Smooth muscle cell (in vitro differentiated cells): ENCODE measurements at regions not wholly inside any gene's neighbourhood (a gene's known extent, or its start where the extent isn't known, plus 50 kb on each side); places are given as distances from the start of the nearest gene placed in this dataset.

Experiments used
- DNase-seq: peaks from one replicate; lab custom pipeline; 2025; ENCODE audit not compliant: unreplicated experiment; lab: John Stamatoyannopoulos, UW
- H2AFZ ChIP-seq: fragments of 200-600 bp; sonication (generic); 2 replicates; pipeline ENCODE4 v1.6.0; 2016; ENCODE audit warnings: antibody characterized with exemption, low read depth, mild to moderate bottlenecking
- H3F3A ChIP-seq: fragments of 200-600 bp; sonication (generic); 2 replicates; pipeline ENCODE4 v1.6.0; 2017; ENCODE audit warnings: antibody characterized with exemption, low read depth
- H3K27ac ChIP-seq: fragments of 200-600 bp; sonication (generic); 2 replicates; pipeline ENCODE4 v1.5.1; 2016; ENCODE audit warnings: low read depth, mild to moderate bottlenecking
- H3K27me3 ChIP-seq: fragments of 200-600 bp; sonication (generic); 2 replicates; pipeline ENCODE4 v1.6.1; 2016; ENCODE audit warnings: low read depth, mild to moderate bottlenecking
- H3K36me3 ChIP-seq: fragments of 200-600 bp; sonication (generic); 2 replicates; pipeline ENCODE4 v1.5.1; 2016; ENCODE audit warnings: low read depth
- H3K4me1 ChIP-seq: fragments of 200-600 bp; sonication (generic); 2 replicates; pipeline ENCODE4 v1.5.1; 2016; ENCODE audit warnings: low read depth
- H3K4me2 ChIP-seq: fragments of 200-600 bp; sonication (generic); 2 replicates; pipeline ENCODE4 v1.6.0; 2016; ENCODE audit warnings: mild to moderate bottlenecking
- H3K4me3 ChIP-seq: fragments of 200-600 bp; sonication (generic); 2 replicates; pipeline ENCODE4 v1.5.1; 2016; ENCODE audit warnings: mild to moderate bottlenecking
- H3K79me2 ChIP-seq: fragments of 200-600 bp; sonication (generic); 2 replicates; pipeline ENCODE4 v1.6.0; 2016; ENCODE audit warnings: low read depth, mild to moderate bottlenecking
- H3K9ac ChIP-seq: fragments of 200-600 bp; sonication (generic); 2 replicates; pipeline ENCODE4 v1.6.0; 2016; ENCODE audit warnings: low read depth
- H3K9me3 ChIP-seq: fragments of 200-600 bp; sonication (generic); replicated peaks from 2 replicates; pipeline ENCODE4 v1.5.1; 2016; ENCODE audit warnings: low read depth
- H4K20me1 ChIP-seq: fragments of 200-600 bp; sonication (generic); 2 replicates; pipeline ENCODE4 v1.6.0; 2016; ENCODE audit warnings: low read depth
- CTCF ChIP-seq: fragments of 200-600 bp; sonication (generic); IDR thresholded peaks from 2 replicates; pipeline ENCODE4 v1.5.1; 2017; ENCODE audit warnings: borderline replicate concordance, mild to moderate bottlenecking, antibody characterized with exemption; ENCODE audit not compliant: insufficient read depth, poor library complexity, severe bottlenecking
- WGBS: methylation state at CpG from one replicate; pipeline ENCODE4 v1.1.7; 2016; ENCODE audit warnings: low lambda C conversion rate; 5-methylcytosine and 5-hydroxymethylcytosine counted together

- TF ChIP-seq CTCF: no peak
- WGBS: 64% methylated on average over 2 of the region's 2 CpGs
These were observed 203.8 kb upstream of the HES1 start for GRCh38 chr3:193932136-193932535.

DNA sequence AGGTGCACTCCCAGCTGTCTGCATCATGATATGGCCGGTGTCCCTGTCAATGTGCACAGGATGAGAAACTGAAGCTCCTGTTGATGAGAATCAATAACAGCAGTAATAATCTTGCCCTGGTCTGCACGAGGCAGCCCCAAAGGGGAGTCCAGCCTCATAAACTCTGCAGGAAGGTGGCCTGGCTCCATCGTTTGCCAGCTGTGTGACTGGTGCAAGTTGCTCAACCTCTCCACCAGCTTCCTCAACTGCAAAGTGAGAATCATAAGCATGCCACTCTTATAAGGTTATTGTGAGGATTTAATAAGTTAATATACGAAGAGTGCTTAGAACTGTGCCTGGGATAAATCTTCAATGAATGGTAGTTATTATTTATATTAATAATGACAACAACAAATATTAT is 203.4 kb upstream of the HES1 start:
- no peaks in the 10 kb centered on the region for H4K20me1 ChIP-seq
- no peak overlapping the region for H3K27ac ChIP-seq
- H3K9ac ChIP-seq: no peak overlapping the region
- H3K4me1 ChIP-seq: peaks cover 9% of the 10 kb centered on the region
- H3K9me3 ChIP-seq: no peaks in the 10 kb centered on the region
- no peaks in the 10 kb centered on the region for H3K27me3 ChIP-seq
- H2AFZ ChIP-seq: no peak overlapping the region
- no peak for DNase-seq
- H3F3A ChIP-seq: no peaks in the 10 kb centered on the region
- WGBS: 81% methylated on average over 4 of the region's 4 CpGs
- no peak for TF ChIP-seq CTCF
- no peaks in the 10 kb centered on the region for H3K79me2 ChIP-seq
- no peak overlapping the region for H3K4me2 ChIP-seq
- H3K36me3 ChIP-seq: no peaks in the 10 kb centered on the region
- no peak overlapping the region for H3K4me3 ChIP-seq

More at GRCh38 chr3:193932136-193932535, 203.8 kb upstream of the HES1 start:
- DNase-seq: no peak
- no peaks in the 10 kb centered on the region for H3K79me2 ChIP-seq
- no peak overlapping the region for H3K4me2 ChIP-seq
- H3K4me3 ChIP-seq: no peak overlapping the region
- H2AFZ ChIP-seq: no peak overlapping the region
- no peaks in the 10 kb centered on the region for H3K27me3 ChIP-seq
- H3K36me3 ChIP-seq: no peaks in the 10 kb centered on the region
- no peak overlapping the region for H3K9ac ChIP-seq
- H3K27ac ChIP-seq: no peak overlapping the region
- no peaks in the 10 kb centered on the region for H3K9me3 ChIP-seq
- no peaks in the 10 kb centered on the region for H4K20me1 ChIP-seq
- H3F3A ChIP-seq: no peaks in the 10 kb centered on the region
- H3K4me1 ChIP-seq: peaks cover 7% of the 10 kb centered on the region

DNA sequence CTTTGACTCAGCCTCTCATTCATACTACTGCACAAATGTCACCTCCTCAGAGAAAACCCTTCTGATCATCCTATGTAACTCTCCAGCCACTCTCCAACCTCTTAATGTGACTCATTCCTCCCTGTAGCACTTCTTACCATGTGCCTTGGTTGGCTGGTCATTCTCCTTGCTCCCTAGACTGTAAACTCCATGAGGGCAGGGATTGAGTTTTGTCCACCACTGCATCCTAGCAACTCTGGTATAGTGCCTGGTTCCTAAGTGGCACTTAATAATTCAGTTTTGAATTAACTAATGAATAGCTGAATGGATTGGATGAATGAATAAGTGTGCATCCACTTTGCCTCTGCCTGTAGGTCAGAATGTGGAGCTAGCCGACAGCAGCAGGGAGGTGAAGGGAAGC is 202.5 kb upstream of the HES1 start:
- TF ChIP-seq CTCF: no peak
- Histone ChIP-seq H3F3A (no peaks in the 10 kb centered on the region), H3K4me1 (peaks cover 17% of the 10 kb centered on the region), H3K4me2 (no peak overlapping the region), H3K9me3 (no peaks in the 10 kb centered on the region), H2AFZ (no peak overlapping the region), H4K20me1 (no peaks in the 10 kb centered on the region), H3K9ac (no peak overlapping the region), H3K79me2 (no peaks in the 10 kb centered on the region), H3K4me3 (no peak overlapping the region), H3K27me3 (no peaks in the 10 kb centered on the region), H3K27ac (no peak overlapping the region), H3K36me3 (no peaks in the 10 kb centered on the region)
- WGBS: 89% methylated on average over 1 of the region's 1 CpG
- no peak for DNase-seq

GRCh38 chr3:193935916-193936315 is 200.0 kb upstream of the HES1 start:
- Histone ChIP-seq H2AFZ (no peak overlapping the region), H3K4me3 (no peak overlapping the region), H3K36me3 (no peaks in the 10 kb centered on the region), H3K4me1 (peaks cover 29% of the 10 kb centered on the region), H3K79me2 (no peaks in the 10 kb centered on the region), H3K4me2 (no peak overlapping the region), H3K9me3 (no peaks in the 10 kb centered on the region), H3F3A (no peaks in the 10 kb centered on the region), H3K27ac (no peak overlapping the region), H4K20me1 (no peaks in the 10 kb centered on the region), H3K9ac (no peak overlapping the region), H3K27me3 (no peaks in the 10 kb centered on the region)
- 100% methylated on average over 1 of the region's 1 CpG for WGBS
- no peak for TF ChIP-seq CTCF
- no peak for DNase-seq
